A549 (cell line): ENCODE measurements at regions not wholly inside any gene's neighbourhood (a gene's known extent, or its start where the extent isn't known, plus 50 kb on each side); places are given as distances from the start of the nearest gene placed in this dataset.

Source experiments
- ATAC-seq, 2 experiments: fragments of 200-7000 bp in 1 of 2; fragments of >200 bp in 1 of 2; cut with Nextera tagmentation in 1 of 2; cut with Tn5 transposase in 1 of 2; 3 replicates each; pipeline versions ENCODE4 v1.8.0 to v1.9.1; 2018 to 2020; ENCODE audit warnings: mild to moderate bottlenecking in 1 of 2, moderate library complexity in 1 of 2
- CTCF ChIA-PET: fragments of 300-600 bp; sonication (Branson Sonifier 250); formaldehyde crosslinking; extraction: SDS; loops from one replicate; lab custom pipeline; 2021; ENCODE audit warnings: antibody characterized with exemption, inconsistent platforms; lab: Yijun Ruan, JAX
- POLR2A ChIA-PET: fragments of 350-600 bp; formaldehyde crosslinking; extraction: SDS; loops from one replicate; lab custom pipeline; 2021; ENCODE audit warnings: antibody characterized with exemption, inconsistent platforms; lab: Yijun Ruan, JAX
- DNase-seq, 2 experiments: peaks; one replicate each; pipeline versions ENCODE4 v3.0.0 to v3.0.0-alpha.2; 2011 to 2016; ENCODE audit warnings: low read depth in 1 of 2, low spot score in 1 of 2
- FAIRE-seq: peaks from 2 replicates; lab custom pipeline; 2011; peaks lifted over from hg19 to GRCh38; lab: Jason Lieb, UNC
- H3K27ac ChIP-seq, 2 experiments: fragments of >200 bp; sonication (Bioruptor Twin); formaldehyde crosslinking; 3 replicates each; pipeline ENCODE4 v1.5.1; 2016 to 2017
- H3K4me1 ChIP-seq: fragments of >200 bp; sonication (Bioruptor Twin); formaldehyde crosslinking; 3 replicates; pipeline ENCODE4 v1.6.1; 2016
- H3K4me2 ChIP-seq: fragments of >200 bp; sonication (Bioruptor Twin); formaldehyde crosslinking; 3 replicates; pipeline ENCODE4 v1.6.1; 2016
- H3K4me3 ChIP-seq: fragments of >200 bp; sonication (Bioruptor Twin); formaldehyde crosslinking; 3 replicates; pipeline ENCODE4 v1.5.1; 2016
- H3K9me3 ChIP-seq: fragments of >200 bp; sonication (Bioruptor Twin); formaldehyde crosslinking; 3 replicates; pipeline ENCODE4 v1.6.1; 2016
- BHLHE40 ChIP-seq: IDR thresholded peaks from 2 replicates; pipeline ENCODE4 v1.6.1; 2012; ENCODE audit warnings: low read depth, low read length, inconsistent platforms
- CBX8 ChIP-seq: fragments of 200-600 bp; sonication (generic); IDR thresholded peaks from 2 replicates; pipeline ENCODE4 v1.6.1; 2016
- CHD2 ChIP-seq: fragments of 150-350 bp; IDR thresholded peaks from 2 replicates; pipeline ENCODE4 v1.6.1; 2014; ENCODE audit warnings: low read length; ENCODE audit not compliant: partially characterized antibody
- CHD4 ChIP-seq: fragments of 200-600 bp; sonication (generic); IDR thresholded peaks from 2 replicates; pipeline ENCODE4 v1.6.1; 2016; ENCODE audit warnings: antibody characterized with exemption, mild to moderate bottlenecking, borderline replicate concordance
- CTCF ChIP-seq: fragments of >200 bp; sonication (Bioruptor Twin); formaldehyde crosslinking; IDR thresholded peaks from 3 replicates; pipeline ENCODE4 v1.5.1; 2016
- E2F6 ChIP-seq: IDR thresholded peaks from 2 replicates; pipeline ENCODE4 v1.6.1; 2012; ENCODE audit warnings: low read depth, borderline replicate concordance
- EHF ChIP-seq: fragments of 250-450 bp; sonication (Bioruptor Pico); IDR thresholded peaks from 2 replicates; pipeline ENCODE4 v1.5.0; 2020; ENCODE audit warnings: mild to moderate bottlenecking
- ELK1 ChIP-seq: fragments of 150-350 bp; IDR thresholded peaks from 2 replicates; pipeline ENCODE4 v1.6.1; 2014; ENCODE audit warnings: low read depth, mild to moderate bottlenecking, low read length
- HMGXB4 ChIP-seq: fragments of 250-450 bp; sonication (Bioruptor Pico); IDR thresholded peaks from 2 replicates; pipeline ENCODE4 v1.5.0; 2021; ENCODE audit warnings: mild to moderate bottlenecking, moderate library complexity, borderline replicate concordance
- HOXB13 ChIP-seq: fragments of 250-450 bp; sonication (Bioruptor Pico); IDR thresholded peaks from 2 replicates; pipeline ENCODE4 v1.5.0; 2020; ENCODE audit warnings: low read depth, mild to moderate bottlenecking, moderate library complexity
- KDM1A ChIP-seq: fragments of 200-600 bp; sonication (generic); IDR thresholded peaks from 2 replicates; pipeline ENCODE4 v1.6.1; 2016; ENCODE audit warnings: low read depth, mild to moderate bottlenecking
- MAFK ChIP-seq: fragments of 450-650 bp; IDR thresholded peaks from 2 replicates; pipeline ENCODE4 v1.6.1; 2014; ENCODE audit not compliant: partially characterized antibody
- MAX ChIP-seq: IDR thresholded peaks from 2 replicates; pipeline ENCODE4 v1.6.1; 2012
- MAZ ChIP-seq: fragments of 150-350 bp; IDR thresholded peaks from 2 replicates; pipeline ENCODE4 v1.6.1; 2014; ENCODE audit warnings: antibody characterized with exemption, low read depth, low read length, borderline replicate concordance
- MYC ChIP-seq: IDR thresholded peaks from 2 replicates; pipeline ENCODE4 v1.6.1; 2012; ENCODE audit warnings: mild to moderate bottlenecking, inconsistent platforms, low read length, improper control_type of control experiment, borderline replicate concordance
- NR3C1 ChIP-seq: fragments of >200 bp; sonication (Bioruptor Twin); formaldehyde crosslinking; IDR thresholded peaks from 3 replicates; pipeline ENCODE4 v1.6.1; 2017
- PBX3 ChIP-seq: IDR thresholded peaks from 2 replicates; pipeline ENCODE4 v1.6.1; 2012
- PHF8 ChIP-seq: fragments of 200-600 bp; sonication (generic); IDR thresholded peaks from 2 replicates; pipeline ENCODE4 v1.6.1; 2016; ENCODE audit warnings: low read depth, mild to moderate bottlenecking, antibody characterized with exemption, moderate library complexity, borderline replicate concordance
- POLR2AphosphoS2 ChIP-seq: conservative IDR thresholded peaks from 2 replicates; pipeline ENCODE4 v1.6.1; 2012; ENCODE audit warnings: low read length, improper control_type of control experiment, inconsistent platforms
- RARB ChIP-seq: fragments of 250-450 bp; sonication (Bioruptor Pico); IDR thresholded peaks from 2 replicates; pipeline ENCODE4 v1.8.0; 2021; ENCODE audit warnings: mild to moderate bottlenecking, moderate library complexity
- RCOR1 ChIP-seq: fragments of 150-350 bp; IDR thresholded peaks from 2 replicates; pipeline ENCODE4 v1.6.1; 2014; ENCODE audit warnings: antibody characterized with exemption, low read length, low read depth
- RNF2 ChIP-seq: fragments of 200-600 bp; sonication (generic); IDR thresholded peaks from 2 replicates; pipeline ENCODE4 v1.6.1; 2016; ENCODE audit warnings: low read depth, mild to moderate bottlenecking, antibody characterized with exemption, moderate library complexity, borderline replicate concordance
- ZNF302 ChIP-seq: fragments of 250-450 bp; sonication (Bioruptor Pico); IDR thresholded peaks from 2 replicates; pipeline ENCODE4 v1.9.0; 2021; ENCODE audit warnings: inconsistent platforms, mild to moderate bottlenecking, moderate library complexity
- ZSCAN20 ChIP-seq: fragments of 250-450 bp; sonication (Bioruptor Pico); IDR thresholded peaks from 2 replicates; pipeline ENCODE4 v1.8.0; 2022; ENCODE audit warnings: mild to moderate bottlenecking, moderate library complexity
- WGBS: methylation state at CpG from one replicate; pipeline ENCODE4 v1.1.6; 2017; ENCODE audit errors: missing lambda C conversion rate; 5-methylcytosine and 5-hydroxymethylcytosine counted together
- TF ChIP-seq, protein P1 (sequence below): fragments of 200-600 bp; sonication (generic); IDR thresholded peaks from 2 replicates; pipeline ENCODE4 v1.6.1; 2016; ENCODE audit warnings: antibody characterized with exemption, mild to moderate bottlenecking, moderate library complexity

DNA sequence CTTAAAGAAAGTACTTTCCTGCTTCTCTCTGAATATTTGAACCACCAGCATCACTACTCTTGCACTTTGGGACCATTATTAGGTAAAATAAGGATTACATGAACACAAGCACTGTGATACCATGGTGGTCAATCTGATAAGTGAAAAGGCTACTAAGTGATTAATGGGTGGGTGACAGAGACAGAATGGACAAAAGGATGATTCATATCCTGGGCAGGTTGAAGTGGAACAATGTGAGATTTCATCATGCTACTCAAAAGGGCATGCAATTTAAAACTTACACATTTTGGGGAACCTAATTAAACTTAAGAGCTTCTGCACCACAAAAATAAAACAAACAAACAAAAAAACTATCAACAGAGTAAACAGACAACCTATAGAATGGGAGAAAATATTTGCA, 172.0 kb upstream of the CD96 start (continued):
- TF ChIP-seq NR3C1 (no peak), POLR2AphosphoS2 (no peak), PHF8 (no peak)
- TF ChIP-seq, all 56 proteins: peak for 0

- 77% methylated on average over 3 of the region's 3 CpGs for WGBS
- TF ChIP-seq RNF2 = no peak
- no peak for TF ChIP-seq EHF (CRISPR knock-in tag)
- no peak for TF ChIP-seq BHLHE40
- TF ChIP-seq MAX = no peak
- no peak for TF ChIP-seq CBX8
- TF ChIP-seq MAFK = no peak
- no peak for TF ChIP-seq CHD2
- no peak for TF ChIP-seq PBX3
- no peak for TF ChIP-seq ZSCAN20 (CRISPR knock-in tag)
- TF ChIP-seq, protein P1, sequence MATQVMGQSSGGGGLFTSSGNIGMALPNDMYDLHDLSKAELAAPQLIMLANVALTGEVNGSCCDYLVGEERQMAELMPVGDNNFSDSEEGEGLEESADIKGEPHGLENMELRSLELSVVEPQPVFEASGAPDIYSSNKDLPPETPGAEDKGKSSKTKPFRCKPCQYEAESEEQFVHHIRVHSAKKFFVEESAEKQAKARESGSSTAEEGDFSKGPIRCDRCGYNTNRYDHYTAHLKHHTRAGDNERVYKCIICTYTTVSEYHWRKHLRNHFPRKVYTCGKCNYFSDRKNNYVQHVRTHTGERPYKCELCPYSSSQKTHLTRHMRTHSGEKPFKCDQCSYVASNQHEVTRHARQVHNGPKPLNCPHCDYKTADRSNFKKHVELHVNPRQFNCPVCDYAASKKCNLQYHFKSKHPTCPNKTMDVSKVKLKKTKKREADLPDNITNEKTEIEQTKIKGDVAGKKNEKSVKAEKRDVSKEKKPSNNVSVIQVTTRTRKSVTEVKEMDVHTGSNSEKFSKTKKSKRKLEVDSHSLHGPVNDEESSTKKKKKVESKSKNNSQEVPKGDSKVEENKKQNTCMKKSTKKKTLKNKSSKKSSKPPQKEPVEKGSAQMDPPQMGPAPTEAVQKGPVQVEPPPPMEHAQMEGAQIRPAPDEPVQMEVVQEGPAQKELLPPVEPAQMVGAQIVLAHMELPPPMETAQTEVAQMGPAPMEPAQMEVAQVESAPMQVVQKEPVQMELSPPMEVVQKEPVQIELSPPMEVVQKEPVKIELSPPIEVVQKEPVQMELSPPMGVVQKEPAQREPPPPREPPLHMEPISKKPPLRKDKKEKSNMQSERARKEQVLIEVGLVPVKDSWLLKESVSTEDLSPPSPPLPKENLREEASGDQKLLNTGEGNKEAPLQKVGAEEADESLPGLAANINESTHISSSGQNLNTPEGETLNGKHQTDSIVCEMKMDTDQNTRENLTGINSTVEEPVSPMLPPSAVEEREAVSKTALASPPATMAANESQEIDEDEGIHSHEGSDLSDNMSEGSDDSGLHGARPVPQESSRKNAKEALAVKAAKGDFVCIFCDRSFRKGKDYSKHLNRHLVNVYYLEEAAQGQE = no peak
- no peak for TF ChIP-seq ZNF302 (CRISPR knock-in tag)
- TF ChIP-seq E2F6 = no peak
- Histone ChIP-seq H3K9me3 (0 out of 3 replicates have a peak, but pooled peaks cover 3% of the 10 kb centered on the region), H3K4me1 (no peaks in the 10 kb centered on the region), H3K4me2 (no peak overlapping the region), H3K4me3 (no peak overlapping the region), H3K27ac (no peak overlapping the region)
- FAIRE-seq = no peak
- CTCF ChIA-PET = no interaction called here
- no peak for DNase-seq
- ATAC-seq = no peak
- POLR2A ChIA-PET = no interaction called here
Measured at GRCh38 chr3:111373239-111373638, 168.8 kb upstream of the CD96 start.

DNA sequence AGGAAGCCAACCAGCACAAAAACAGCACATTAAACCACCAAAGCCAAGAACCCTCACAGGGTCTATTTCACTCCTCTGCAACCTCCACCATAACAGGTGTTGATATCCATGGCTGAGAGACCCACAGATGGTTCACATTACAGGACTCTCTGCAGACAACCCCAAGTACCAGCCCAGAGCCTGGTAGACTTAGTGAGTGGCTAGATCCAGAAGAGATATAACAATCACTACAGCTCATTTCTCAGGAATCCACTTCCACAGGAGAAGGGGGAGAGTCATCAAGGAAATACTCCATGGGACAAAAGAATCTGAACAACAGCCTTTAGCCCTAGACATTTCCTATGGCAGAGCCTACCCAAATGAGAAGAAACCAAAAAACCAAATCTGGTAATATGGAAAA, 168.1 kb upstream of the CD96 start:
- DNase-seq (no peak), ATAC-seq (no peak), FAIRE-seq (no peak)
- H3K4me3 ChIP-seq = no peak overlapping the region
- TF ChIP-seq KDM1A (no peak), MAZ (no peak), HOXB13 (CRISPR knock-in tag) (no peak), HMGXB4 (CRISPR knock-in tag) (no peak), CHD2 (no peak), ELK1 (no peak), CHD4 (no peak), RCOR1 (no peak), RARB (CRISPR knock-in tag) (no peak), POLR2AphosphoS2 (no peak), MYC (no peak), CTCF (no peak), ZNF302 (CRISPR knock-in tag) (no peak)
- no peak overlapping the region for H3K27ac ChIP-seq
- 0 out of 3 replicates have a peak, but pooled peaks cover 3% of the 10 kb centered on the region for H3K9me3 ChIP-seq
- H3K4me1 ChIP-seq = no peaks in the 10 kb centered on the region
- H3K4me2 ChIP-seq = no peak overlapping the region
- POLR2A ChIA-PET = no interaction called here
- CTCF ChIA-PET = no interaction called here
